Frontal cortex (tissue), 3 donors: ENCODE measurements at regions not wholly inside any gene's neighbourhood (a gene's known extent, or its start where the extent isn't known, plus 50 kb on each side); places are given as distances from the start of the nearest gene placed in this dataset.
"Not testable (repeated sequence)": the region's sequence is repeated elsewhere in the genome, so short reads cannot be mapped to it uniquely, and the experiment has no call there.

Experiments used
- DNase-seq, 2 donors: peaks; one replicate each; pipeline ENCODE4 v3.0.0; 2012; ENCODE audit warnings: low spot score in 2 of 2
- FAIRE-seq: peaks from 2 replicates; lab custom pipeline; 2012; peaks lifted over from hg19 to GRCh38; lab: Jason Lieb, UNC
- donor health status: control.
- donor health status: control.
- donor health status: control.

- FAIRE-seq (no peak), DNase-seq (no peak)
Measured at GRCh38 chr3:59385547-59385946, 335.7 kb upstream of the CFAP20DC start.

- no peak for DNase-seq
- no peak for FAIRE-seq
Measured at GRCh38 chr3:59381282-59381681, 331.5 kb upstream of the CFAP20DC start.

GRCh38 chr3:59380146-59380545, 330.3 kb upstream of the CFAP20DC start:
- FAIRE-seq: no peak
- no peak for DNase-seq

GRCh38 chr3:59374818-59375211, 325.0 kb upstream of the CFAP20DC start:
- DNase-seq: no peak
- FAIRE-seq: no peak

GRCh38 chr3:59374091-59374817, 324.4 kb upstream of the CFAP20DC start:
- FAIRE-seq: no peak
- no peak for DNase-seq

- FAIRE-seq: no peak
- no peak for DNase-seq
Measured at GRCh38 chr3:59372346-59372745, 322.5 kb upstream of the CFAP20DC start.

GRCh38 chr3:59368900-59369675, 319.3 kb upstream of the CFAP20DC start:
- FAIRE-seq: no peak
- DNase-seq: no peak

- no peak for FAIRE-seq
- no peak for DNase-seq
Measured at GRCh38 chr3:59367150-59367549, 317.3 kb upstream of the CFAP20DC start.

GRCh38 chr3:59366218-59366617, 316.4 kb upstream of the CFAP20DC start:
- no peak for DNase-seq
- FAIRE-seq: no peak

GRCh38 chr3:59364496-59364895, 314.7 kb upstream of the CFAP20DC start:
- DNase-seq (no peak), FAIRE-seq (no peak)

GRCh38 chr3:59360312-59360711, 310.5 kb upstream of the CFAP20DC start:
- not testable (repeated sequence) for FAIRE-seq, DNase-seq

- FAIRE-seq (no peak), DNase-seq (no peak)
Measured at GRCh38 chr3:59341459-59341858, 291.6 kb upstream of the CFAP20DC start.

GRCh38 chr3:59339818-59340217, 290.0 kb upstream of the CFAP20DC start:
- no peak for DNase-seq
- no peak for FAIRE-seq

- FAIRE-seq (no peak), DNase-seq (no peak)
Measured at GRCh38 chr3:59338934-59339333, 289.1 kb upstream of the CFAP20DC start.

GRCh38 chr3:59335338-59335737, 285.5 kb upstream of the CFAP20DC start:
- no peak for FAIRE-seq
- no peak for DNase-seq

GRCh38 chr3:59334585-59334984, 284.8 kb upstream of the CFAP20DC start:
- no peak for DNase-seq
- no peak for FAIRE-seq

- no peak for DNase-seq
- FAIRE-seq: no peak
Measured at GRCh38 chr3:59327376-59327808, 277.6 kb upstream of the CFAP20DC start.

GRCh38 chr3:59326246-59327024, 276.6 kb upstream of the CFAP20DC start:
- DNase-seq (no peak), FAIRE-seq (no peak)

- no peak for FAIRE-seq
- DNase-seq: no peak
Measured at GRCh38 chr3:59321881-59322540, 272.2 kb upstream of the CFAP20DC start.

GRCh38 chr3:59320080-59320479, 270.3 kb upstream of the CFAP20DC start:
- DNase-seq (no peak), FAIRE-seq (no peak)
